PC-9 (cell line): ENCODE measurements at regions not wholly inside any gene's neighbourhood (a gene's known extent, or its start where the extent isn't known, plus 50 kb on each side); places are given as distances from the start of the nearest gene placed in this dataset.
"Not testable (repeated sequence)": the region's sequence is repeated elsewhere in the genome, so short reads cannot be mapped to it uniquely, and the experiment has no call there.

ENCODE experiments used
- CTCF ChIP-seq: fragments of 200-600 bp; sonication (generic); conservative IDR thresholded peaks from 2 replicates; pipeline ENCODE4 v1.6.1; 2017; ENCODE audit warnings: mixed run types, antibody characterized with exemption, mild to moderate bottlenecking, moderate library complexity
- EZH2 ChIP-seq: fragments of 200-600 bp; sonication (generic); IDR thresholded peaks from 2 replicates; pipeline ENCODE4 v1.8.0; 2017; ENCODE audit warnings: antibody characterized with exemption, low read depth

- TF ChIP-seq CTCF, EZH2: not testable (repeated sequence)
Measured at GRCh38 chr1:83476518-83476917, 522.4 kb downstream of the TTLL7 start.
